Activated gamma-delta T cell treated with anti-CD3 and anti-CD28 coated beads, Interleukin-2, amount 50 U/mL, for 16 hours (primary cell): ENCODE measurements at regions not wholly inside any gene's neighbourhood (a gene's known extent, or its start where the extent isn't known, plus 50 kb on each side); places are given as distances from the start of the nearest gene placed in this dataset.
"Not testable (repeated sequence)": the region's sequence is repeated elsewhere in the genome, so short reads cannot be mapped to it uniquely, and the experiment has no call there.

Experiments used
- DNase-seq: peaks from one replicate; pipeline ENCODE4 v3.0.0-alpha.2; 2020; ENCODE audit warnings: low read depth

GRCh38 chr11:129503646-129504045 lies 128.0 kb downstream of the BARX2 start:
- DNase-seq, result no peak

DNA sequence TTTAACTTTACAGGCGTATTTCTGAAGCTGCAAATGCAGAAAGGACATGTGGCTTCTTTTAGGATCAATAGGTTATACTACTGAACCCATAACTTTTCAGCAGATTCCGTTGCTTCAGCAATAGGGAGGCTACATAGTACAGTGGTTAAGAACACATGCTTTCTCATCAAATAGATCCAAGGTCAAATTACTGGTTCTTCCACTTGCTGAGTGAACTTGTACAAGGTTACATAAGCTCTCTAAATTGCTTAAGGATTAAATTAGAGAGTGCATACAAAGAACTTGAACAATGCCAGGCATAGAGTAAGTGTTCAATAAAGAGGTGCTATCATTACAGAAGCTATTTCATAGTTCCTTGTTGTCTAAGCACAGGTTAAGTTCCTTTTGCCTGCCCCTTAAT lies 129.6 kb downstream of the BARX2 start:
- no peak for DNase-seq

GRCh38 chr11:129508163-129508562 lies 132.5 kb downstream of the BARX2 start:
- DNase-seq, result no peak

DNA sequence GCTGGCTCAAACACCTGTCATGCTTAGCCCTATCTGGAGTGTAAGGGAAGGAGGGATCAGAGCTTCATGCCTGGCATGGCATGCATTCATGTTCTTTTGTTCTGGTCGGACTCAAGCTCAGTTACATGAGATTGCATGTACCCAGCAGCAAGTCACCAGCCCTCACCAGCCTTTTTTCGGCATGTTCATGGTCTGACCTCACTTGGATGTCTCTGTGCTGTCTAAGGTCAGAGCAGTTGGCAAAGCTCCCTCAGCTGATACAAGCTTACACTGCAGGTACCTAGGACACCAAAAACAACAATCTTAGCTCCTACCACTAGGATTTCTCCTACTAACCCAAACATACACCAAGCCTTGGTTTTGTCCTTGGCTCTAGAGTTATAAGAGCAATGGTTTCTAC lies 152.6 kb downstream of the BARX2 start:
- DNase-seq, result no peak

- no peak for DNase-seq
Observed at GRCh38 chr11:129530154-129530895, 154.7 kb downstream of the BARX2 start.

DNA sequence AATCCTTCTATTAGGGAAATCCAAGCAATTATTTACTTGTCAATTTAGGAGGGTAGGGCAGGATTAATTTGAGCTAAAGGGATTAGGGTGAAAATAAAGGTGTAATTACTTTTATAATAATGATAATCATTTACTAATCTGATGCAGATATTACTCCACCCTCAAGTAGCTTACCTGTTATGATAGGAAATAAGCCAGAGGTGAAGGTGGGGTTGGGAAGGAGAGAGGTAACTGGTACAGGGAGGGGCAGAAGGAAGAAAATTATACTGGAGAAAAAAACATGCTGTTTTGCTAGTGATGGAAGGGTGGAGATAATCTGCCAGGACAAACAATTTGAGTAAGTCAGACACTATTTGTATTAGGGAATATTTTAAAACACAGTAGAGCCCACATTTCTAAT lies 157.7 kb downstream of the BARX2 start:
- DNase-seq, result no peak

DNA sequence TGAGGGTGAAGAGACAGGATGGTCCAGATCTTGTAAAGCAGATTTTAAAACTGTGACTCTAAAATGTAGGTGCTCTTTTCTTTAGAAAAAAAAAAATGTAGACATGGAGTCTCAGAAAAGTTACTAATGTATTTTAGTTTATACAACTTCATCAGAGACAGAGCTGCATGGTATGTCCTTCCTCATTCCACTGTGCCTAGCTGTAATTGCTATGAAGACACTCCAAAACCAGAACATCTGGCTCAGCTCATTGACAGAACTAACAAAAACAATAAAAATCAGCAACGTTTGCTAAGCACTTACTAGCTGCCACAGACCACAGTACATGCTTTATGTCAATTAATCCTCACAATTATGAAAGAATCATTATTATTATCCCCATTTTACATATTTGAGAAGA lies 160.7 kb downstream of the BARX2 start:
- no peak for DNase-seq

- no peak for DNase-seq
Observed at GRCh38 chr11:129538323-129538722, 162.7 kb downstream of the BARX2 start.

DNA sequence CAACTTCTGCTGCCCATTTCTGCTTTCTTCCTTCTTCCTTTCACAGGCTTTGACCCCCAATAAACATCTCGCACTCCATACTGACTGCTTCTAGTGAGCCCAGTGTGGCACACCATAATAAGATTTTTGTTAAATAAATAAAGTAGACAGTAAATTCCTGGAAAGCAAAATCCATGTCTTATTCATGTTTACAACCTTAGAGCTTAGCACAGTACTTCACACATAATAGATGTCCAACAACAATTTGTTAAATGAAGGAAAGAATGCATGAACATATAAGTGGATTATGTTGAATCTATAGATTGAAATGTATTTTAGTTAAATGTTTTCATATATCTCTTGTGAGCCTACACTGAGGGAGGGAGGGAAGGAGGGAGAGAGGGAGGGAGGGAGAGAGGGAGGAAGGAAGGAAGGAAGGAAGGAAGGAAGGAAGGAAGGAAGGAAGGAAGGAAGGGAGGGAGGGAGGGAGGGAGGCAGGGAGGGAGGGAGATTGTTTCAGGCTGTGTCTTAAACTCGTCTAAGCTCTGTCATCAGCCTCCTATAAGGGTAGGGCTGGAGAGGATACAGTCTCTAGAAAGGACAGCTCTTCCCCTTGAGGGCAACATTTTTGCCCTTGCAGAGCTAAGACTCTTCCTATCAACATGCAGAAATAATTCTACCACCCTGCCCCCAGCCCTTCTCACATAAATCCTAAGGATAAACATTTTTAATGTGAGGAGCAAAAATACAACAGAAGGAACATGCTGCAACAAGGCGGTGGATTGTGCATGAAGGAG lies 168.1 kb downstream of the BARX2 start:
- no peak for DNase-seq

DNA sequence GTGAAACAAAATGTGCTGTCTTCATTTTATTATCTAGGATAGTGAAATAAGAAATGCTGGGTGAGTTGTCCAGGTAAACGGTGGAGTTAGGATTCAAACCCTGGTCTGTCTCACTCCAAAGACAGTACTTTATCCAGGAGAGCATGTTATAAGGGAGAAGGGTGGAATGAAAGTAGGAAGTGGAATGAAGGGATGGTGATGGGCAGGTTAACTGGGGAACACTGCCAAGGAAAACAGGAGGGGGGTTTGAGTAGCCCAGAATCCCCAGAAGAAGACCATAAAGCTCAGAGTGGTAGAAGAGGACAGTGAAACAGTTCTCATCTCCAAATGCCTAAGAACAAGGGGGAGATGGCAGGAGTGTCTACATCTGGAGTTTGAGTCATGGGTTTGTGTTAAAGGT lies 169.0 kb downstream of the BARX2 start:
- DNase-seq, result no peak

- DNase-seq, result no peak
Observed at GRCh38 chr11:129546266-129546665, 170.6 kb downstream of the BARX2 start.

GRCh38 chr11:129557421-129557820 lies 181.8 kb downstream of the BARX2 start:
- DNase-seq, result no peak

DNA sequence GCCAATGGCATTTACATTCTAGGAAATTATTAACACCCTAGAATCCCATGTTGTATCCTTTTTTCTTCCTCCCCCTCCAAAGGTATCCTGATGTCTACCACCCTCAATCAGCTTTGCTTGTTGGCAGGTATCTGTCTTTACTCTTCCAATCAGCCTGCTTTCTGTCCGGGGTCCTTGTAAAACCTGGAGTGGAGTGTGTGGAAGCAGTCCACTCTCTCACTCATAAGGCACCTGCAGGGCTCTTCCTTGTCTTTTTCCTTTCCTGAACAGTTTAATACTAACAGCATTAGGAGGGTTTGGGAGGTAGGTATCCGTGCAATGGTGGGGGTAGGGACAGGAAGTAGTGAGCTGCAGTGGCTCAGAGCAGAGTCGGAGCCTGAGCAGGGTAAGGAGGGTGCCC lies 193.4 kb downstream of the BARX2 start:
- no peak for DNase-seq

DNA sequence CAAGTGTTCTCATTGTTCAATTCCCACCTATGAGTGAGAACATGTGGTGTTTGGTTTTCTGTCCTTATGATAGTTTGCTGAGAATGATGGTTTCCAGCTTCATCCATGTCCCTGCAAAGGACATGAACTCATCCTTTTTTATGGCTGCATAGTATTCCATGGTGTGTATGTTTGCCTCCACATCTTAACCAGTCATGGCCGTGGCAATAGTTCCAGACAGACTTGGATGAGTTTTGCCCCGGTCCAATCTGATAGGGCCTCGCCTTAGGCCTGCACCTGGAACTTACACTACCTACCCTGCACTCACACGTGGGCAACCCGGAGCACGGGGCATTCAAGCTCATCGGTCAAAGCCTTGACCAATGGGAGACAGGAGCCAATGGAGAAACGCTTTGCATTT lies 197.0 kb downstream of the BARX2 start:
- not testable (repeated sequence) for DNase-seq

DNA sequence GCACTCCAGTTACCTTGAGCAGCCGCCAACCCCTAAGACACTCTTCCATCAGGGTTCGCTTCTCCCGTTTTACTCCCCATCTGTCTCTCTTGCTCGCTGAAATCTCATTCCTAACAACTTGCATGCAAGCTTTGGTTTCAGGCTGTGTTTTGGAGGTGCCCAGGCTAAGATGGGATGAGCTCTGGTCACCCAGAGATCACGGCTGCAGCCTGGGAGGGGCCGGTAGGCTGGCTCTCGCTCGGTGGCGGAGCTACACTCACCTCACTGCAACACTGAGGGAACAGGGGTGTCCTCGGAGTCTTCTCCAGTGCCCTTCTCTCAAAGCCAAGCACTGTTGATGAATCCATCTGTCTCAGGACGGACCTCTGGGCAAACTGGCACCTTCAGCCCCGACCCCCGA lies 197.5 kb downstream of the BARX2 start:
- DNase-seq, result no peak

GRCh38 chr11:129574431-129574830 lies 198.8 kb downstream of the BARX2 start:
- DNase-seq, result no peak

DNA sequence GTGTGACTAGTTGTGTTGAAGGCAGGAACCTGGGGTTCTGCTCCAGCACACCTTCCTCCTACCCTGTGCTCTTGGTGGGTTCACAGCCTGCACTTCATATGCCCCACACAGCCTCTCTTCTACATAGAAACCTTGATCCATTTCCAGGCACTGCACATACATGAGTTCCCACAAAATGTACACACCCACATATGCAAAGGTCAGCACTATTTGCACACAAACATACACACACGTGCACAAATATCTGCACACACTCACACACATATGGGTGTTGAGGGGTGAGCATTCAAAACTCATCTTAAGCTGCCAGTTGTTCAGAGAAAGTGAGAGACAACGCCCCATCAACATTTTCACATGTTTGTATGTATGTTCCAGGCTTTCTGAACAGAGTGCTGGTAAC lies 201.0 kb downstream of the BARX2 start:
- DNase-seq, result no peak

DNA sequence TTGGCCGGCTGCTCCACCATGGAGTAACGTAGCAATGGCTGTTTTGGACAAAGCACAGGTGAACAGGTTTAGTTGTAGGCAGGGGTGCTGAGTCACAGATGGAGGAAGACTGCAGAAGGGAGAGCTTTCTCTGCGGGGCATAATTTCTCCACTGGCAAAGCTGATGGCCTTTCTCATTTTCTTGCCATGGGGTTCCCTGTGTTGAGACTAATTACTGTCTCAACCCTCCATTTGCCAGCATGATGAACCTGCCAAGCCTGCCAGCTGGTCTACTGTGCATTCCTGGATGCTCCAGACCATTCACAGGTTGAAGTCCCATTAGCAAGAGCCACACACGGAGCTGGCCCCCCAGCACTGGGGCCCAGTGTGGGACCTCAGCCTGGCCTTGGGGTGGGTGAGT lies 202.4 kb downstream of the BARX2 start:
- no peak for DNase-seq

- no peak for DNase-seq
Observed at GRCh38 chr11:129580278-129580677, 204.6 kb downstream of the BARX2 start.

- no peak for DNase-seq
Observed at GRCh38 chr11:129584316-129584715, 208.7 kb downstream of the BARX2 start.

DNA sequence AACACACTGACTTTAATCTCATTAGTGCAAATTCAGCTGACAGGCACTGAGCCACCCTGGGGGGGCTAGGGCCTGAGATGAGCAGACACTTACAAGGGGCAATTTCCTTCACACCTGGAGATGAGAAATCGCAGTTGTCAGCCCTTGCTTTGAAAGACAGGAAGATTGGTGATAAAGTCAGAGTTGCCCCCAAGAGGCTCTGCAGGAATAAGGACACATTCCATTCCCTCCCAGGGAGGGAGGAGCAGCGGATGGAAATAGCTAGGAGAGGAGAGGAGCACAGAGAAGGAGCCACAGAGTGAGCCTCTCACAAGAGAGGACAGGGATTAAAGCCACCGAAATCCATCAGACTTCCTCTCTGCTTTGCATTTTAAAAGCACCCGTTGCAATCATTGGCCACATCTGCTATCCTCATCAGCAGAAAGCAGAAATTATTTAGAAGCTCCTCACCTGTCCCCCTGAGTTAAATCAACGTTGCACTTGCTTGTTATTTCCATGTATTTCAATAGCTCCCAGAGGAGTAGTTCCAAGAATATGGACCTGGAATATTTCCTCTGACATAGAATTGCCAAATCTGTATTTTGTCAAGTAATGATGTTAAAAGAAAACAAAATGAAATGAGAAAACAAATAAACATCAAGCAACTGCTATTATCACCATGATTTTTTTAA lies 213.7 kb downstream of the BARX2 start:
- no peak for DNase-seq

GRCh38 chr11:129590030-129590752 lies 214.5 kb downstream of the BARX2 start:
- no peak for DNase-seq
